Duodenal mucosa (tissue), 2 donors: ENCODE measurements at regions not wholly inside any gene's neighbourhood (a gene's known extent, or its start where the extent isn't known, plus 50 kb on each side); places are given as distances from the start of the nearest gene placed in this dataset.

Experiments used
- H3K27ac ChIP-seq: one replicate; pipeline ENCODE4 v1.7.0; 2013; ENCODE audit warnings: low read depth, low read length
- H3K27me3 ChIP-seq, 2 donors: one replicate each; pipeline ENCODE4 v1.7.0; 2013; ENCODE audit warnings: low read length in 2 of 2, control low read depth in 1 of 2; ENCODE audit not compliant: insufficient read depth in 2 of 2, control insufficient read depth in 1 of 2
- H3K36me3 ChIP-seq, 2 donors: one replicate each; pipeline ENCODE4 v1.7.0; 2013; ENCODE audit warnings: low read length in 2 of 2, control low read depth in 1 of 2; ENCODE audit not compliant: insufficient read depth in 2 of 2, control insufficient read depth in 1 of 2
- H3K4me1 ChIP-seq, 2 donors: one replicate each; pipeline ENCODE4 v1.7.0; 2013; ENCODE audit warnings: low read length in 2 of 2, control low read depth in 1 of 2; ENCODE audit not compliant: insufficient read depth in 2 of 2, control insufficient read depth in 1 of 2
- H3K4me3 ChIP-seq, 2 donors: one replicate each; pipeline ENCODE4 v1.7.0; 2013; ENCODE audit warnings: low read length in 2 of 2, low read depth in 1 of 2
- H3K9ac ChIP-seq, 2 donors: one replicate each; pipeline ENCODE4 v1.7.0; 2013; ENCODE audit warnings: low read length in 2 of 2, low read depth in 1 of 2
- H3K9me3 ChIP-seq, 2 donors: one replicate each; pipeline ENCODE4 v1.7.0; 2013; ENCODE audit warnings: low read length in 2 of 2, control low read depth in 1 of 2; ENCODE audit not compliant: control insufficient read depth in 1 of 2

- Histone ChIP-seq H3K4me3 (no peak overlapping the region), H3K27ac (no peak overlapping the region), H3K4me1 (peaks cover 22 to 36% of the 10 kb centered on the region in 2 donors), H3K9me3 (no peaks in the 10 kb centered on the region), H3K9ac (no peak overlapping the region), H3K27me3 (no peaks in the 10 kb centered on the region), H3K36me3 (no peaks in the 10 kb centered on the region)
Observed at GRCh38 chr3:14334936-14335335, 67.5 kb upstream of the SLC6A6 start.

- peaks cover 12 to 24% of the 10 kb centered on the region in 2 donors for H3K4me1 ChIP-seq
Observed at GRCh38 chr3:14335774-14336748, 66.3 kb upstream of the SLC6A6 start.

GRCh38 chr3:14336749-14337598 is 65.4 kb upstream of the SLC6A6 start:
- H3K36me3 ChIP-seq = no peaks in the 10 kb centered on the region
- H3K27ac ChIP-seq = no peak overlapping the region
- no peaks in the 10 kb centered on the region for H3K9me3 ChIP-seq
- no peaks in the 10 kb centered on the region for H3K27me3 ChIP-seq
- H3K4me1 ChIP-seq = peaks cover 10 to 22% of the 10 kb centered on the region in 2 donors
- no peak overlapping the region for H3K9ac ChIP-seq
- no peak overlapping the region for H3K4me3 ChIP-seq

More at GRCh38 chr3:14335774-14336748, 66.3 kb upstream of the SLC6A6 start:
- Histone ChIP-seq H3K27me3 (no peaks in the 10 kb centered on the region), H3K27ac (no peak overlapping the region), H3K9ac (no peak overlapping the region), H3K9me3 (no peaks in the 10 kb centered on the region), H3K4me3 (no peak overlapping the region), H3K36me3 (no peaks in the 10 kb centered on the region)

- Histone ChIP-seq H3K9ac (no peak overlapping the region), H3K36me3 (no peaks in the 10 kb centered on the region), H3K27ac (no peak overlapping the region), H3K9me3 (no peaks in the 10 kb centered on the region), H3K4me3 (no peak overlapping the region), H3K4me1 (peaks cover 10 to 22% of the 10 kb centered on the region in 2 donors), H3K27me3 (no peaks in the 10 kb centered on the region)
Observed at GRCh38 chr3:14337828-14338227, 64.6 kb upstream of the SLC6A6 start.

- Histone ChIP-seq H3K36me3 (no peaks in the 10 kb centered on the region), H3K4me1 (peaks cover 10 to 22% of the 10 kb centered on the region in 2 donors), H3K27me3 (no peaks in the 10 kb centered on the region), H3K9ac (no peak overlapping the region), H3K4me3 (no peak overlapping the region), H3K9me3 (no peaks in the 10 kb centered on the region), H3K27ac (no peak overlapping the region)
Observed at GRCh38 chr3:14338242-14338641, 64.2 kb upstream of the SLC6A6 start.

- Histone ChIP-seq H3K9ac (no peak overlapping the region), H3K4me1 (peaks cover 7 to 16% of the 10 kb centered on the region in 2 donors), H3K27ac (no peak overlapping the region), H3K27me3 (no peaks in the 10 kb centered on the region), H3K4me3 (no peak overlapping the region), H3K9me3 (no peaks in the 10 kb centered on the region), H3K36me3 (no peaks in the 10 kb centered on the region)
Observed at GRCh38 chr3:14338898-14339458, 63.4 kb upstream of the SLC6A6 start.

GRCh38 chr3:14340960-14341708 is 61.3 kb upstream of the SLC6A6 start:
- H3K27ac ChIP-seq = no peak overlapping the region
- no peak overlapping the region for H3K4me3 ChIP-seq
- H3K9ac ChIP-seq = no peak overlapping the region
- H3K36me3 ChIP-seq = no peaks in the 10 kb centered on the region
- H3K27me3 ChIP-seq = no peaks in the 10 kb centered on the region
- H3K9me3 ChIP-seq = no peaks in the 10 kb centered on the region
- H3K4me1 ChIP-seq = peaks cover 0 to 7% of the 10 kb centered on the region in 2 donors

GRCh38 chr3:14343338-14344112 is 58.9 kb upstream of the SLC6A6 start:
- no peak overlapping the region for H3K4me3 ChIP-seq
- no peaks in the 10 kb centered on the region for H3K36me3 ChIP-seq
- no peaks in the 10 kb centered on the region for H3K9me3 ChIP-seq
- H3K27ac ChIP-seq = no peak overlapping the region
- H3K9ac ChIP-seq = no peak overlapping the region
- H3K4me1 ChIP-seq = no peaks in the 10 kb centered on the region
- no peaks in the 10 kb centered on the region for H3K27me3 ChIP-seq

- no peak overlapping the region for H3K4me3 ChIP-seq
- no peaks in the 10 kb centered on the region for H3K4me1 ChIP-seq
- H3K9me3 ChIP-seq = no peaks in the 10 kb centered on the region
- H3K27me3 ChIP-seq = no peaks in the 10 kb centered on the region
- H3K9ac ChIP-seq = no peak overlapping the region
- no peak overlapping the region for H3K27ac ChIP-seq
- H3K36me3 ChIP-seq = no peaks in the 10 kb centered on the region
Observed at GRCh38 chr3:14344351-14344750, 58.1 kb upstream of the SLC6A6 start.
